BLaER1 (cell line): ENCODE measurements at regions not wholly inside any gene's neighbourhood (a gene's known extent, or its start where the extent isn't known, plus 50 kb on each side); places are given as distances from the start of the nearest gene placed in this dataset.

Experiments
- H3K27ac ChIP-seq: shearing (Covaris generic); formaldehyde crosslinking; 2 replicates; pipeline ENCODE4 v1.8.1; 2022
- H3K27me3 ChIP-seq: shearing (Covaris generic); formaldehyde crosslinking; 2 replicates; pipeline ENCODE4 v1.8.1; 2022
- H3K36me3 ChIP-seq: shearing (Covaris generic); formaldehyde crosslinking; 2 replicates; pipeline ENCODE4 v1.8.1; 2022
- H3K4me1 ChIP-seq: shearing (Covaris generic); formaldehyde crosslinking; 2 replicates; pipeline ENCODE4 v1.8.1; 2022
- H3K4me2 ChIP-seq: shearing (Covaris generic); formaldehyde crosslinking; 2 replicates; pipeline ENCODE4 v1.8.1; 2022
- H3K4me3 ChIP-seq: shearing (Covaris generic); formaldehyde crosslinking; 2 replicates; pipeline ENCODE4 v1.8.1; 2022
- H3K9ac ChIP-seq: shearing (Covaris generic); formaldehyde crosslinking; 2 replicates; pipeline ENCODE4 v1.8.1; 2022
- H3K9me3 ChIP-seq: shearing (Covaris generic); formaldehyde crosslinking; 2 replicates; pipeline ENCODE4 v1.8.1; 2022
- H4K20me1 ChIP-seq: shearing (Covaris generic); formaldehyde crosslinking; 2 replicates; pipeline ENCODE4 v1.8.1; 2022
- Cebpa-rat ChIP-seq: shearing (Covaris generic); IDR thresholded peaks from 2 replicates; pipeline ENCODE4 v1.8.1; 2022

DNA sequence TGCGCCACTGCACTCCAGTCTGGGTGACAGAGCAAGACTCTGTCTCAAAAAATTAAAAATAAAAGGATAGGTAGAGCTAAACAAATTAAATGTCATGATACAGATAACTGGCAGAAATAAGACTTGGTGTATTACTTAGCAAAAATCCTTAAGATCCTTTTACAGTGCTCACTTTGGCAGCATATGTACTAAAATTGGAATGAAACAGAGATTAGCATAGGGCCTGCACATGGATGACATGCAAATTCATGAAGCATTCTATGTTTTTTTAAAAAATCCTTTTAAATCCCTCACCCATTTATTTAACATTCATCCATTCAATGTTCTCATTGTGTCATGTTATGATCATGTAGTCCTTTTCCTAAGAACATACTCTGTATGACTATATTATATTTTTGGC is 528.8 kb downstream of the CD83 start:
- no peaks in the 10 kb centered on the region for H3K36me3 ChIP-seq
- TF ChIP-seq Cebpa-rat, result no peak
- H3K9ac ChIP-seq, result no peak overlapping the region
- no peak overlapping the region for H3K4me2 ChIP-seq
- H3K4me1 ChIP-seq, result peaks cover 19% of the 10 kb centered on the region
- no peak overlapping the region for H3K27ac ChIP-seq
- H3K9me3 ChIP-seq, result peaks cover 4% of the 10 kb centered on the region; the same call in 1 of the 2 replicates
- no peak overlapping the region for H3K4me3 ChIP-seq
- H4K20me1 ChIP-seq, result no peaks in the 10 kb centered on the region
- no peaks in the 10 kb centered on the region for H3K27me3 ChIP-seq

- peaks cover 10% of the 10 kb centered on the region for H3K4me1 ChIP-seq
- H3K9ac ChIP-seq, result no peak overlapping the region
- H3K4me3 ChIP-seq, result no peak overlapping the region
- H3K4me2 ChIP-seq, result no peak overlapping the region
- H3K27me3 ChIP-seq, result no peaks in the 10 kb centered on the region
- no peaks in the 10 kb centered on the region for H3K36me3 ChIP-seq
- peaks cover 13% of the 10 kb centered on the region for H3K9me3 ChIP-seq
- H3K27ac ChIP-seq, result no peak overlapping the region
- no peaks in the 10 kb centered on the region for H4K20me1 ChIP-seq
- no peak for TF ChIP-seq Cebpa-rat
These were observed 529.8 kb downstream of the CD83 start for GRCh38 chr6:14647357-14647756.

DNA sequence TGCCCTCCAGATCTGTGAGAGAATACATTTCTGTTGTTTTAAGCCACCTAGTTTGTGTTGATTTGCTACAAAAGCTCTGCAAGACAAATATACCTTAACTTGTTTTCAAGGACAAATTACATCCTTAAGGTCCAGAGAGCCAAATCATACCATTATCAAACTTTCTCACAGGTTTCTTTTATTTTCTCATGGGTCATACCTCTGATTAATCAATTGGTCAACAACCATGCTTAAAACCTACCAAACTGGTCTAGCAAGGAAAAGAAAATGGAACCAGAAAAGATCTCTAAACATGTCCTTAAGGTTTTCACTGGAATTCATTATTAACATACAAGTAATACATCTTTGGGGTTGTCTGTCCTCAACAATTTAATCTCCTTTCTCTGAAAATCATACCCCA is 535.0 kb downstream of the CD83 start:
- peaks cover 40% of the 10 kb centered on the region for H3K4me1 ChIP-seq
- no peak overlapping the region for H3K4me3 ChIP-seq
- no peak overlapping the region for H3K4me2 ChIP-seq
- no peak for TF ChIP-seq Cebpa-rat
- no peaks in the 10 kb centered on the region for H4K20me1 ChIP-seq
- no peak overlapping the region for H3K27ac ChIP-seq
- H3K36me3 ChIP-seq, result no peaks in the 10 kb centered on the region
- peaks cover 14% of the 10 kb centered on the region for H3K9me3 ChIP-seq
- H3K9ac ChIP-seq, result no peak overlapping the region
- H3K27me3 ChIP-seq, result no peaks in the 10 kb centered on the region

GRCh38 chr6:14655201-14656061 is 537.9 kb downstream of the CD83 start:
- no peaks in the 10 kb centered on the region for H3K27me3 ChIP-seq
- no peaks in the 10 kb centered on the region for H4K20me1 ChIP-seq
- H3K4me3 ChIP-seq, result peak overlapping the region; percentile 38
- H3K9ac ChIP-seq, result peak overlapping the region; percentile 68
- peak overlapping the region; percentile 93 for H3K4me2 ChIP-seq
- H3K36me3 ChIP-seq, result no peaks in the 10 kb centered on the region
- H3K9me3 ChIP-seq, result peaks cover 14% of the 10 kb centered on the region
- TF ChIP-seq Cebpa-rat, result no peak
- peaks cover 69% of the 10 kb centered on the region for H3K4me1 ChIP-seq
- H3K27ac ChIP-seq, result peak overlapping the region; percentile 81

DNA sequence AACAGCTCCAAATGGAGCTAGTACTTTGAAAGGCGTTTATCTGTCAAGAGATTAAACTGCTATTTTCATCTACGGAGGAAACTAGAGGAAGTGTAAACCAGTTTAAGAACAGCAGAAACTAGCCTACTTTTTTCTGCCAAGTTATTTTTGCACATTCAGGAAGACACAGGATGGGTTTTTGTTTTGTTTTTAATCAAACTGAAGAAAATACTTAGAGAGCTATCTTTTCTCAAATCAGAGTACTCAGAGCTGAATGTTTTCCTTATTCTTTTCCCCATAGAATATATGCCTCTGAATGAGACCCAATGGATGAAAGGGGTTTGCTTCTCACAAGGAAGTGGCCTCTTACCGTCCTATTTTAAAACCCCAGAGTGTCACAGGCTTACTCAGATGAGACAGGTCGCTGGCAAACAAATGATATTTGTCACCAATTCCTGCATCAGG is 538.5 kb downstream of the CD83 start:
- Histone ChIP-seq H3K9ac (peak overlapping the region; percentile 68), H3K9me3 (peaks cover 13% of the 10 kb centered on the region), H4K20me1 (no peaks in the 10 kb centered on the region), H3K27ac (peak overlapping the region; percentile 81), H3K4me2 (peak overlapping the region; percentile 93), H3K4me1 (peaks cover 75% of the 10 kb centered on the region), H3K27me3 (no peaks in the 10 kb centered on the region), H3K36me3 (no peaks in the 10 kb centered on the region), H3K4me3 (peak overlapping the region; percentile 38)
- TF ChIP-seq Cebpa-rat, result no peak

GRCh38 chr6:14656649-14657048 is 539.1 kb downstream of the CD83 start:
- H3K9me3 ChIP-seq, result peaks cover 8% of the 10 kb centered on the region
- peaks cover 81% of the 10 kb centered on the region for H3K4me1 ChIP-seq
- peak overlapping the region; percentile 81 for H3K27ac ChIP-seq
- H3K4me3 ChIP-seq, result 0 out of 2 replicates have a peak overlapping the region, but pooled peaks have one; percentile 38
- peak overlapping the region; percentile 93 for H3K4me2 ChIP-seq
- no peaks in the 10 kb centered on the region for H3K27me3 ChIP-seq
- H3K36me3 ChIP-seq, result no peaks in the 10 kb centered on the region
- H4K20me1 ChIP-seq, result no peaks in the 10 kb centered on the region
- peak overlapping the region; percentile 68; the same call in 1 of the 2 replicates for H3K9ac ChIP-seq
- TF ChIP-seq Cebpa-rat, result no peak

- H3K27ac ChIP-seq, result peak overlapping the region; percentile 44
- H3K9me3 ChIP-seq, result no peaks in the 10 kb centered on the region
- peaks cover 95% of the 10 kb centered on the region for H3K4me1 ChIP-seq
- H4K20me1 ChIP-seq, result no peaks in the 10 kb centered on the region
- H3K4me2 ChIP-seq, result peak overlapping the region; percentile 93
- H3K36me3 ChIP-seq, result no peaks in the 10 kb centered on the region
- H3K4me3 ChIP-seq, result no peak overlapping the region
- no peaks in the 10 kb centered on the region for H3K27me3 ChIP-seq
- no peak for TF ChIP-seq Cebpa-rat
- 0 out of 2 replicates have a peak overlapping the region, but pooled peaks have one; percentile 1 for H3K9ac ChIP-seq
These were observed 540.5 kb downstream of the CD83 start for GRCh38 chr6:14658030-14658429.

- peak overlapping the region; percentile 44; the same call in 1 of the 2 replicates for H3K27ac ChIP-seq
- H3K4me1 ChIP-seq, result peaks cover 99% of the 10 kb centered on the region
- no peaks in the 10 kb centered on the region for H3K9me3 ChIP-seq
- peak overlapping the region; percentile 25; the same call in 1 of the 2 replicates for H3K4me3 ChIP-seq
- peak overlapping the region; percentile 21; the same call in 1 of the 2 replicates for H3K9ac ChIP-seq
- H4K20me1 ChIP-seq, result no peaks in the 10 kb centered on the region
- no peaks in the 10 kb centered on the region for H3K27me3 ChIP-seq
- TF ChIP-seq Cebpa-rat, result no peak
- H3K4me2 ChIP-seq, result peak overlapping the region; percentile 93
- H3K36me3 ChIP-seq, result no peaks in the 10 kb centered on the region
These were observed 541.5 kb downstream of the CD83 start for GRCh38 chr6:14658886-14659561.

DNA sequence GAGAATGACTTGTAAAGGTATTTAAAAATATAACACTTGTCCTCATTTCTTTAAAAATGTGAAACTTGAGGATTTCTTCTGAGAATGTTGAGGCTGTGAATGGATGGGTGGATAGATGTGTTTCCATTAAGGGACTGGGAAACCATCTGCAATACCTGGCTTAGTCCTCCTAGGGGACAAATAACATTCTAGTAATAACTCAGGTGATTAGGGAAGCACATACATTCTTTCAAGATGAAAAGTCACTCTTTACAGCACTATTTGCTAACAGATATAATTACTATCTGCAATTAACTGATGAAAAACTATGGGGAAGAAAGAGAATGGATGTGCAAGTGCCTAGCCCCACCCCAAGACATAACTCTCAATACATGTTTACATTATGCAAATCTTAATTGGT is 542.3 kb downstream of the CD83 start:
- H3K4me1 ChIP-seq, result peaks cover 99% of the 10 kb centered on the region
- no peaks in the 10 kb centered on the region for H3K36me3 ChIP-seq
- no peak overlapping the region for H3K9ac ChIP-seq
- peak overlapping the region; percentile 93 for H3K4me2 ChIP-seq
- H3K27me3 ChIP-seq, result no peaks in the 10 kb centered on the region
- H3K27ac ChIP-seq, result 0 out of 2 replicates have a peak overlapping the region, but pooled peaks have one; percentile 16
- H3K9me3 ChIP-seq, result no peaks in the 10 kb centered on the region
- H3K4me3 ChIP-seq, result no peak overlapping the region
- TF ChIP-seq Cebpa-rat, result no peak
- H4K20me1 ChIP-seq, result no peaks in the 10 kb centered on the region
